Eye (tissue), 1 donor: ENCODE measurements at regions not wholly inside any gene's neighbourhood (a gene's known extent, or its start where the extent isn't known, plus 50 kb on each side); places are given as distances from the start of the nearest gene placed in this dataset.
"Not testable (repeated sequence)": the region's sequence is repeated elsewhere in the genome, so short reads cannot be mapped to it uniquely, and the experiment has no call there.

ENCODE experiments used
- DNase-seq: peaks from one replicate; pipeline ENCODE4 v3.0.0-alpha.2; 2015

DNA sequence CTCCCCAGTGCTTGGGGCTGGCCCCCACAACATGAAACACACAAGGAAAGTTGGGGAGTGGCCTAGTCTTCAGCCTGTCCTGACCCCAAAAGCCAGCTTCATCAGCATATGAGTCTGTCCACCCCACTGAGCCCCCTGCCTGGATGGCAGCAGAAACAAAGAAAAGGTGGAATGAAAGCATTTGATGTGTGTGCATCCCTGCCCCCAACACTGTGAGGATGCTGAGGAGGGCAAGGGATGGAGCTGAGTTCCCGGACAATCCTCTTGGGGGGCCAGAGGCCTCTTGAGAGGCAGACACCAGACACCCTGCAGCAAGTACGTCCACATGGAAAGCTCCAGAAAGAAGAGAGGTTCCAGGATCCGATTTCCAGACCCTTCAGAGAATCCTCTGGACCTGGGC is 113.5 kb upstream of the PPP1R26 start:
- no peak for DNase-seq

DNA sequence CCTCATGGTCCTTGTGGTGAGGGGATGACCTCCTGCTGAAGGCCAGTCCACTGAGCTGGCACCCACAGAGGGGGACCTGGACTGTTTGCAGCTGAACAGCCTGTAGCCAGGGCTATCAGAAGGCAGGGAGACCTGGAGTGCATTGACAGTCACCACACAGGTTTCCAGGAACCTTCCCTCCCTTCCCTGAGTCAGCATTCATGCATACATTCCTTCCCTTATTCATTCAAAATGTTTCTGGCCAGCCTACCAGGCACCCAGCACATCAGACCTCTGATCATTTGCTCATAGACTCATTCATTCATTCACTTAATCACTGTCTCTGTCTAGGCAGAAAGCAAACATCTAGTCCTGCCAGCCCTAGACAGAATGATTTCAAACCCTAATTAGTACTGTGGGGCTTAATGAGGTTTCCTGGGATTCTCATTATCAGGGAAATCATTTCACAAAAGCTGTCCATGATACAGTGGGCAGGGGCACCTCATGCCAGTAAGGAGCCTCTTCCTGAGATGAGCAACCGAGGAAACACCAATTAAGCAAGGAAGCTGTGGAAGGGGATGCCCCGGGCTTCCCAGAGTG is 110.1 kb upstream of the PPP1R26 start:
- DNase-seq = no peak

DNA sequence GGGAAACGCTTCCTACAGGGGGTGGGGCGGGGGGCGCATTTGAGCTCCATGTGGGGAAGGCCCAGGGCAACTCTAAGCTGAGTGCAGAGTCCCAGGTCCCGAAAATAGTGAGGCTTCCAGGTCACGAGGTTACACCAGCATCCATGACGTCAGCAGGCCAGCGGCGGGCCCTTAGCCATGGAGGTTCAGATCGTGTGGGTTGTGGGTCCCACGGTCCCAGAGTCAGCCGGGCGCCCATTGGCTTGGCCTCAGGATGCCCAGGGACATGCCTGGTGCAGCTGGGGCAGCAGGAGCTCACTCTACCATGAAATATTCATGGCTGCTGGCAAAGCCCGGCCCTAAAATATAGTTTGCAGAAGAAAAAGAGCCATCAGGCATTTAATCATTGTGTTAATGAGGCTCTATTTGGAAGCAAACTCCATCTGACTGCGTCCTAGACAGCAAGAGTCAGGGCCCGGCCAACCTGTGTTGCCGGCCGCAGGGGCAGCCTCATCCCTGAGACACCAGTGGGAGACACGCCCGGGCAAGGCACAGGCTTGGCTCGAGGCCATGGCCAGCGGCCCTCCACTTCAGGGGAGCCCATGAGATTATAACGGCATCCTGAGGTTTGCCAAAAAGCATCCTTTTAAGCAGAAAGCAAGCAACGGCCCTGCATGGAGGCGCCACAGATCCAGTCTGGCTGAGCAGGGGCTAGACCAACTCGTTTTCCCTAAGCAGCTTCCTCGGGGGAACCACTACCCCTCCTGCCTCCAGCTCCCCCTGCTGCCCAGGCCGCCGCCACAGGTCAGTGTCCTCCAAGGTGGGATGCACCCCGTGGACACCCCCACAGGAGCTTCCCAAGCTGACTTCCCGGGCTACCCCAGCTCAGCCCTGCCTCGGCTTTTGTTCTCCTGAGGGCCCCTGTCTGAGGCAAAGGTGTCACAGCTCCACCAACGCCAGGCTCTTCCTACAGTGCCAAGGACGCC is 108.9 kb upstream of the PPP1R26 start:
- no peak for DNase-seq

DNA sequence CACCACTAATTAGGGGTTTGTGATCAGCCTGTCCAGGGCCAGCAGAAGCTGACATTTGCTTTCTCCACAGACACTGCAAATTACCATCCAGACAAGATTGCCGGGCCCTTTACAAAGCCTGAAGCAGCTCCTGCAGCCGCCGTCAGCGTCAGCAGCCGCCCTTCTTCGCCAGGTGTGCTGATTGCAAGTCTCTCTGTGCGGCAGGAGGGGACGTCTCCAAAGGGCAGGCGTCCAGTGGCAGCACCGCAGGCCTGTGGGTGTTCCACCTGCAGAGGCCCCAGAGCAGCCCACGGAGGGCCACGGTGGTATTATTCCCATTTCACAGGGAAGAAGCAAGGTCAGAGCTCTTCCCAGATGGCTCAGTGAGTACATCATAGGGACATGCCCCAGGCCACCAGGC is 108.0 kb upstream of the PPP1R26 start:
- no peak for DNase-seq

DNA sequence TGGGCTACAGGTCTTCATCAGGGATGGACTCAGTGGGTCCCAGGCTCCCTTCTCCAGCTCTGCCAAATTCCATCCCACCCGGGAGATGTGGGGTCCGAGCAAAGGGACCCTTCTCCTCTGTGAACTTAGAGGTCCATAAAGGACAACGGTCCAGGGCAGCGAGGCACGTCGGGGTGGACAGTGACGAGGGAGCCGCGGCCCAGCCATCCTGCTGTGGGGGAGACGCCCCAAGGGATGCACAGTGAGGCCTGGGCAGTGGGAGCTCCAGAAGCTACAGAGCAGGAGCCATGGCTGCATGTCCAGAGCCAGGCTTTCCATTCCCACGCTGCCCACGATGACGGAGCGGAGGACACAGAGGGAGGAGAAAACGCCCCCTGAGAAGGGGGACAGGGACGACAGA is 107.5 kb upstream of the PPP1R26 start:
- DNase-seq = no peak

DNA sequence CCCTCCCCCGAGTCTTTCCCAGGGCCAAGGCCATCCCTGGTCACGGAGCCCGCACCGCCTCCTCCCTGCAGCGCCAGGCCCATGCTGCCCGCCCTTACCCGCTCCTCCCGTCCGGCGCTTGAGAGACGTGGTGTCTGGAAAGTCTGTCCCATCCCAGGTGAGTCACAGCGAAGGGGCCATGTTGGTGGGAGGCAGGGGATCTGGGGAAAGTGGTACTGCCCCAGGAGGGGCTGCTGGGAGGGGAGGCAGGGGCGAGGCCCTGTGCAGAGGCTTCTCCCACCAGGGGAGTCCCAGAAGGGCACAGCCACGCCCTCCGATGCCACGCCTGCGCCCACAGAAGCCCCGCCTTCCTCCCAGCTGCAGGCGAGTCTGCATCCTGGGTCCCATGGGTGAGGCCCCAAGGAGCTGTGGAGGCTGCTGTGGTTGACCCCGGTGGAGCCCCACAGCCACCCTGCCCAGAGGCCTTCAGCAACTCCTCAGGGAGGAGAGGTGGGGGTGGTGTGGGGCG is 107.0 kb upstream of the PPP1R26 start:
- DNase-seq = no peak

DNA sequence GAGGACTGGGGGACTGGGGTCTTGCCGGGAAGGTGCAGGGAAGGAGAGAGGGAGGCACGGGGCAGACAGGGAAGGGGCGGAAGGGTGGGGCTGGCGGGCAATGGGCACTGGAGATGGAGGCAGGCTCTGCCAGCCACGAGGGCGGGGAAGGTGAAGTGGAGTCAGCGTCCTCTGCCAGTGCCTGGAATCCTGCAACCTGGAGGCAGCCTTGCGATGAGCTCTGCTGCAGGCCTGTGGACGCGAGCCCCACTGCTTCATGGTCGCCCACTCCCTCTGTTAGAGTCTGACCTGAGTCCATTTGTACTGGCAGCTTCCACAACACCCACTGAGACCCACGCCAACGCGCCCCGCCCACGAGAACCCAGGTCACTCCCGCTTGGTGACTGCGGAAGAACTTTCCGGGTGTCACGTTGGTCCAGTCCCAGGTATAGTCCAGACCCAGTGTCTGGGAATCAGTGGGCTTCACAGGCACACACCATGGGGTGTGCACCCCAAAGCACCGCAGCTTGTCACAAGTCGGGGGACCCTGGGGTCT is 106.4 kb upstream of the PPP1R26 start:
- DNase-seq = no peak

DNA sequence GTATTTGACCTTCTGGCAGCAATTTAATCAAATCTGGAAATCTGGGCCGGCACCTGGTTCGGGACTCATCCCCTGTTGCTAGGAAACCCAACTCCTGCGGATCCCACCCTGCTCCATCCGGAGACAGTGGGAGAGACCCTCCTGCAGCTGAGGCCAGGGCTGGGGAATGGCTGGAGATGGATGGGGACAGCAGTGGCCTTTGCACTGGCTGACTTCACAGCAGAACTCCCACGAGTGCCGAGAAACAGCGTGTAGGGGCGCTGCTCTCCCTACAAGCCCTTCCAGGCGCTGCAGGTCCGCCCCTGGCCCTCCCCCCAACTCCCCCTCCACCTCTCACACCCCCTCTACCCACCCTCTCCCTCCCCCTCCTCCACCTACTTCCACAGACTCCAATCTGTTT is 105.8 kb upstream of the PPP1R26 start:
- DNase-seq = no peak

DNA sequence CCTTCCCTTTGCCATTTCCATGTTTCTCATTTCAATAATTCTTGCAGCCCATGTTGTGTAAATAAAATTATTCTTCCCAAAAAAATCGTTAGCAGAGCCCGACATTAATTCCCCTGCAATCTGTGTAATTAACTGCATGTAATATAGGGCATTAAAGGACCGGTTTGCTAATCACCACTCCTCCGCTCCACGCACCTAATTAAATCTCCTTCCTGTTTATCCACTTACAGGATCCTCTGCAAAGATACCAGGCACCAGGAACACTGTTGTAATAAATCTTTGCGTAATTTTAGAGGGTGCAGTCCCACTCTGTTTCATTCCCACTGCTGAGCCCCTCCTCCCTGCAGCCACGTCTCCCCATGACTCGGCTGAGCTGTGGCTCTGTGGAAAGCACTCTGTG is 105.0 kb upstream of the PPP1R26 start:
- no peak for DNase-seq

DNA sequence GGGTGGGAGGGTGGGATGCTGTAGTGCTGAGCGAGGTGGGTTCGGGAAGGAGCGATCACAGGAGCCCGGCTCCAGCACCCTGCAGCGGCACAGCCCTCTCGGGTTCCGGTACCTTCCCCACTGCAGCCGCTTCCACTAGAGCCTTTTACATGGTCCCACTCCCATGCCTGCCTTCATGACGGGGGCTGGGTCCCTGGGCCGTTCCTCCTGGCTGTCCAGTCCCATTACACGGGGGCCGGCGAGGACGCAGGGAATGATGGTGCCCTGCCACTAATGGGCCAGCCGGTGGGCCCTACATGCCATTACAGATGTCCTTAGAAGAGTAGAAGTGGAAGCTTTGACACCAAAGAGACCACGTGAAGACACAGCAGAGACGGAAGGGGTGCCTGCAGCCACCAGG is 104.6 kb upstream of the PPP1R26 start:
- no peak for DNase-seq

DNA sequence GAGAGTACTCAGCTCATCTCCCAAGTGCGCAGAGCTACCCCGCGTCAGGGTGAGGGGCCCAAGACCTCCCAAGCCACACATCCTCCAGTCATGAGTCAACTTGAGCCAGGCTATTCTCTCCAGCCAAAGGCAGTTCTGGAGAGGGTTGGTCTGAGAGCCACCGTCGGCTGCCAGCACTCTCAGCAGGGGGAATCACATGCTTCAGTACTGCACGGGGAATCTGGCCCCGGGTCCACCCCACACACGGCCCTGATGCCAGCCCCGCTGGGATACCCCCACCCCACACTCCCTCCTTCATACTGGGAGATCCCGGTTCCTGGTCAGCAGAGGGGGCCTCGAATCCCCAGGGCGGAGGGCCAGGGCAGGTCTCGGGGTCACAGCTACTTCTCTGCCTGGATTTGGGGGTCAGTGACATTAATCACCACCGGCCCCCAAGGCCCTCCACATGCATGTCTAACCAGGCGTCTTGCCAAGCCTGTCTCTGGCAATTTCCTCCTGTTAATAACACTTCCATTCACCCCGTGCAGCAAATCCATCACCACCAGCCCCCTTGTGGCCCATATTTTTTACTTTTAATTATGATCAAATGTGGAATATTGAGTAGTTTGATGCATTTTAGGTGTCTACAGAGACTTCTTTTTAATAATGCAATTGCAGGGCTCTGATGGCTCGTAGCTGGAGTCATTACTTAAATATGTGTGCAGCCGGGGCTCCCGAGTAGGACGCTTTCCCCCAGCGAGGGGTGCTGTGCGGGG is 102.9 kb upstream of the PPP1R26 start:
- DNase-seq = no peak

DNA sequence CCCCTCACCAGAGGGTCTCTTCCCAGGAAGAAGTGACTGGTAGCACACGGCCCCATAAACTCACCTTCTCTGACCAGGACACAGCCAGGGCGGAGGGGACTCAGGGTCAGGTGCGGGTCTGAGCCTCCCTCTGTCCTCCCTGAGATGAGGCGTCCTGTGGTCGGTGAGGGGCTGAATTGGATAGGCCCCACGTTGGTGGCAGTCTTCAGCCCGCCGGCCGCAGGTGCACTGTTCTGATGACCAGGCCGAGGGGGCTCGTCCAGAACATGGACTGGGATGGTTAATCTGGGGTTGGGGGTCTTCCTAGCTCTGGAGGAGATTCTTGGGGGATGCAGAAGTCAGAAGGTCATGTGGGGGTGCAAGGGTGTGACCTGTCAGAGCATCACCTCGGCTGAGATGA is 102.2 kb upstream of the PPP1R26 start:
- no peak for DNase-seq

DNA sequence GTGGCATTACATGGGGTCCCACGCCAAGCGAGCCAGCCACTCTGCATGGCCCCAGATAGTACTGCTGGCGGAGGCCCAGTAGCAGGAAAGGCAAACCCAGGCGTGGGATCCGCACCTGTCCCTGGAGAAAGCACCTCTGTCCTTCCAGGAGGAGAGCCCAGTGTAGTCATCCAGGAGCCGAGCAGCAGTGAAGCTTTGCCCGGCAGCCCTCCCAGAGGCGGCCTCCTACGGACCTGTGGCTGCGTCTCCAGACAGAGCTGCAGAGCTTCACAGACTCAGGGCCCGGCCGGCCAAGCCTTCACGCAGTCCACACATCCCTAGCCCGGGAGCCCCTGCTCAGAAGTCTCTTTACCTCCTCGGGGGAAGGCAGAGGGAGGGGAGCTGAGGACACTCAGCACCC is 100.8 kb upstream of the PPP1R26 start:
- no peak for DNase-seq

DNA sequence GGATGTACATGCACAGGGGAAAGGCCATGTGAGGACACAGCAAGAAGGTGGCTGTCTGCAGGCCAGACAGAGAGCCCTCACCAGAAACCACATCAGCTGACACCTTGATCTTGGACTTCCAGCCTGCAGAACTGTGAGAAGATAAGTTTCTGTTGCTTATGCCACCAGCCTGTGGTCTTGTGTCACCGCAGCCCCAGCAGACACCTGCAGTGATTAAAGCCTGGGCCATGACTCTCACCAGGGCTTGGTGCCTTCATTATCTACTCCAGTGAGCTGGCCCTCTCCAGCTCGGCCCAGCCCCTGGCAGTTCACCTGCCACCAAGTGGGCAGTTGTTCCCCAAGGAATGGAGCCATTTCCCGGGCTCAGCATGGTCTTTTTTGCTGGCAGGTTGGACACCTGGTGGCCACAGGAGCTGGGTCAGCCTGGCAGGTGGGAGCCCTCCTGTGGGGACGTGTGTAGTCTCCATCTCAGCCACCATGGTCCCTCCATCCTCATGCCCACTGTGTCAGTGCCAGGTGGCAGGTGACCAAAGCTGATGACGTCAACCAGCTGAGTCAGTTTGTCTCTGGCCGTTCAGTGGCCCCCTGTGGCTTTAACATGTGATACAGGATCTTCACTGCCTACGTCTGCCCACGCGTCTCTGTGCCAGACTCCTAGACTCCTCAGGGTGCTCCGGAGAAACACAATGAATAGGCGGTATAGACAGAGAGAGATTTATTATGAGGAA is 99.9 kb upstream of the PPP1R26 start:
- DNase-seq = no peak

DNA sequence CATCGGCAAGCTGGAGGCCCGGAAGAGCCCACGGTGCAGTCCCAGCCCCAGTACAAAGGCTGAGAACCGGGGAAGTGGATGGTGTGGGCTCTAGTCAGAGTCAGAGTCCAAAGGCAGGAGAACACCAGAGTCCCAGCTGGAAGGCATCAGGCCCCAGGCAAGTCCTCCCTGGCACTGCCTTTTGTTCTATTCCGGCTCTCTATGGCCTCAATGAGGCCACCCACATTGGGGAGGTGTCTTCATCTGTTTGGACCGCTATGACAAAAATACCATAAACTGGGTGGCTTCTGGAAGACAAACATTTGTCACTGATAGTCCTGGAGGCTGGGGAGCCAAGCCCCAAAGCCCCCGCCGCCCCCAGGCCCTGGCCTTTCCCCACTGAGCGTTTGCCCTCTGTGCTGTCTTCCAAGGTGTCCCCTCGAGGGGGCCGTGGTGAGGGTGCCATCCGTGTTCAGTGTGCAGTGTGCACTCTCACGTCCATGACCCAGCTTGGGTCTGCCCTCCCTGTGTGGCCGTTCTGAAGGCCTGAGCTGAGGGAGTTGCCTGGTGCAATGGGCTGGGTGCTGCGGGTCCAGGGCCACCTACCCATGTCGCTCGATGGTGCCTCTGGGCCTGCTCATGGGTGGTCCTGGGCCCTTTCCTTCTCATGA is 99.1 kb upstream of the PPP1R26 start:
- DNase-seq = no peak

DNA sequence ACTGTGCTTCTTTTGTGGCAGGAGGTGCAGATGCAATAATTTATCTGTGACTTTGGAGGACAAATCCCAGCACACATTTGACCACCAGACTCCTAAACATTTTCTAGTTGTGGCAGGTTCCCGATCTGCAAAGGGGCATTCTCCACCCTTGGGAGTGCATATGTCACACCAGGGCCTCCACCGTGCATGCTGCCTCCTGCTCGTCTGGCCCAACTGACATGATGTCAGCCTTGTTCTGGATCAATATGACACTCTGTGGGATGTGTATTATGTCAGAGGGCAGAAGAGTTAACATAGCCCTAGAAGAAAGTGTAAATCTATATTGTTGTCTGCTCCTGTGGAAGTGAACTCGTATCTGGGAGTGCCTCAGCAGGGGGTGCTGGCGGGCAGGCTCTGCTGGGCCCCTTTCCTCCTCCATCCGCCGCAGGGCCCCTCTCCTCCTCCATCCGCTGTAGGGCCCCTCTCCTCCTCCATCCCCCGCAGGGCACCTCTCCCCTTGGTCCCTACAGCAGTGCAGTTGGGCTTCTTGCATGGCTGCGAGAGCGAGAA is 97.7 kb upstream of the PPP1R26 start:
- peak; percentile 34 for DNase-seq

DNA sequence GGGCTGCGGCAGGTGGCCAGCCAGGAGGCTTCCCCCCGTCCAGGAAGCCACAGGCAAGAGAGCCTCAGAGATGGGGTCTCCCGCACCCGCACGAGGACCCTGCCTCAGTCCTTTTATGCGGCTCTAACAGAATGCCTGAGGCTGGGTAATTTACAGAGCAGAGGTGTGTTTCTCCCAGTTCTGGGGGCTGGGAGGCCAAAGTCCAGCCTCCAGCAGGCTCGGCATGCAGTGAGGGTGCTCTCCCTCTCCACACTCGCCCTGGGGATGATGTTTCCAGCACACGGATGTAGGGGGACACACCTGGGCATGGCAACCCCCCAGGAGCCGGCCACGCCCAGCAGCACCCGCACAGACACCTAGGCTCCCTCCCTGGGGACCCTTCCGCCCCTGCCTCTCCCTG is 95.4 kb upstream of the PPP1R26 start:
- no peak for DNase-seq

DNA sequence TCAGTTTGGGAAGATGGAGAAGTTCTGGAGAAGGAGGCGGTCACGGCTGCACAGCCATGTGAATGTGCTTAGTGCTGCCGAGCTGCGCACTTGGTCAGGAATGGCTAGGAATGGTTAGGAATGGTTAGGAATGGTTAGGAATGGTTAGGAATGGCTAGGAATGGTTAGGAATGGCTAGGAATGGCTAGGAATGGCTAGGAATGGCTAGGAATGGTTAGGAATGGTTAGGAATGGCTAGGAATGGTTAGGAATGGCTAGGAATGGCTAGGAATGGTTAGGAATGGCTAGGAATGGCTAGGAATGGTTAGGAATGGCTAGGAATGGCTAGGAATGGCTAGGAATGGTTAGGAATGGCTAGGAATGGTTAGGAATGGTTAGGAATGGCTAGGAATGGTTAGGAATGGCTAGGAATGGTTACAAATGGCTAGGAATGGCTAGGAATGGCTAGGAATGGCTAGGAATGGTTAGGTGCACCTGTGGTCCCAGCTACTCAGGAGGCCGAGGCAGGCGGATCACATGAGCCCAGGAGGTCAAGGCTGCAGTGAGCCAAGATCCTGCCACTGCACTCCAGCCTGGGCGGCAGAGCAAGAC is 94.7 kb upstream of the PPP1R26 start:
- not testable (repeated sequence) for DNase-seq

DNA sequence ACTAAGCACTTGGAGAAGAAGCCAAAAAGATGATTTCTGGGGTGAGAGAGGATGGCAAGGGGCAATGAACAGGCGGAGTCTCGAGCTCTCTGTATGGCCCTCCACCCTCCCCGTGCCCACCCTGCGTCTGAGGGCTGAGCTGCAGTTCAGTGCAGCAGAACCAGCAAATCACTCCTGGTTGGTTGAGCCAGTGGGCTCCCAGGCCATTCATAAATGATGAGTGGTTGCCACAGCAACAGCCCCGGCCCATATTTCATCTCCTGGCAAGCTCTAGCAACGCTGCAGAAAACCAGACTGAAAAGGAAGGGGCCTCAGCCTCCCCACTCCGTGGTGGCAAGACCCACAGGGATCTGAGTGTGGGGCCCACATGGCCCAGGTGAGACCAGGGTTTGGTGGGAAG is 93.8 kb upstream of the PPP1R26 start:
- peak; percentile 83 for DNase-seq

DNA sequence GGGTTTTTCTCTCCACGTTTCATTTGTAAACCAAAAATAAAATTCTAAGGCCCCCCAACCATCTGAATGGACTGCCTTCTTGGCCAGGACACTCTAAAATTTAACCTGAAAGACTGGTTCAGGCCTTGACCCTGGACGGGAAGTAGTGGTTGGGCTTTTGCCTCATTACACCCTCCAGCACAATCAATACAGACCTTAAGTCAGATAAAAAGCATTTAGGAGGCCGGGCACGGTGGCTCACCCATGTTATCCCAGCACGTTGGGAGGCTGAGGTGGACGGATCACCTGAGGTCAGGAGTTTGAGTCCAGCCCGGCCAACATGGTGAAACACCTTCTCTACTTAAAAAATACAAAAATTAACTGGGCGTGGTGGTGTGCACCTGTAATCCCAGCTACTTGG is 91.6 kb upstream of the PPP1R26 start:
- DNase-seq = no peak

DNA sequence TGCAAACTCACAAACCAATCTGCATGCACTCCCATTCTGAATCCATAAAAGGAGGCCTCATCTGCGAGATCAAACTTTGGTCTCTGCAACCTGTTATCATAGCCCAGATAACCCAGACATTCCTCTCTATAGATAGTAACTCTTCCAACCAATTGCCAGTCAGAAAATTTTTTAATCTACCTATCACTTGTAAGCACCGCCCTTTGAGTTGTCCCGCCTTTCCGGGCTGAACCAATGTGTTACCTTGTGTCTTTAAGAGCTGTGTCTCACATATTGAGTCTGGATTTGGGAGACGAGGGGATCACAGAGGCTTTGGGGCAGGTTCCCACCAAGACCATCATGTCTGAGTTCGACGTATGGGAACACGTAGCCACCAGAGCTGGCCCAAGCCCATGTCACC is 91.1 kb upstream of the PPP1R26 start:
- DNase-seq = no peak
